ENCODE measurements at regions not wholly inside any gene's neighbourhood (a gene's known extent, or its start where the extent isn't known, plus 50 kb on each side); places are given as distances from the start of the nearest gene placed in this dataset.

DNA sequence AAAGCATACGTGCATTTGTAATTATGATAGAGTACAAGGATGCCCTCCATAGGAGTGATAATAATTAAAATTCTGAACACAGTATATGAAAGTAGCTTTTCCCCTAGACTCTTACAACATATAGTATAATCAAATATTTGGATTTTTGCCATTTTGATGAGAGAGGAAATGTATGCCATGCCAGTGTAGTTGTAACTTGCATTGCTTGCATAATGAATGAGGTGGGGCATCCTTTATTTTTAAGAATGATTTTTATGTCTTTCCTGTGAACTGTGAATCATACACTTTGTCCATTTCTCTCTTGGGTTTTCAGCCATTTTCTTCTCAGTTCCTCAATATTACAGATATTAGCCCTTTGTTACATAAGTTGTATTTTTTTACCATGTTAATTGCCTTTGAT lies 197.5 kb downstream of the SCG2 start:
- DNase-seq = no peak

DNA sequence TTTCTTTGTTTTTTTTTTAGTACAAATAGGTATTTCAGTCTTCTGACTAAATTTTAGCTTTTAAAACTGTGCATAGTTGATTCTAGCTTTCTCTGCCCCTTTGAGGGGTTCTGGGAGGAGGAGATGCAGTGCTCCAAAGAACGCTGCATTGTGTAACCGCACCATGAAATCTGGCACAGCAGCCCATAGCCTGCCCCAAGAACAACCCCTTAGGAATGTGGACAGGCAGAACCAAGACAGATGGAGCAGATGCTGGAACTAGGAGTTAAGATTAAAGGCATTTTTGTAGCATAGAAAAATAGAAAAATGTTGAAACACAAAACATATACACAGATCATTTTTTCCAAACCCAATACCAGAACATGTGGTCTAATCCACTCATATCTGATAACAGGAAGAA lies 187.5 kb downstream of the SCG2 start:
- DNase-seq = no peak

DNA sequence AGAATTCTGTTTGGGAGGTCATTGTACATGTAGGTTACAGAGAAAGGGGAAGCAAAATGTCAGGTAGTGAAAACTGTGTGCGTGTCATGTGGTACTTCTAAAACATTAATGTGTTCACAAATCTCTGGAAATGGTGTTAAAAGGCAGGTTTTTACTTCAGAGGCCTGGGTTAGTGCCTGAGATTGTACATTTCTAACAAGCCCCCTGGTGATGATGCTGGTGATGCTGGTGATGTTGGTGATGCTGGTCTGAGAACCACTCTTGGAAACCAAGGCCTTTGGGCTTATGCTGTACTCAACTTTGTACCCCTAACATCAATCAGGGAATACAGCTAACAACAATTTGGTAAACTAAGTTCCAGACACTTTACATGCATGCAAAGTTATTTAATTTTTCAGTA lies 187.1 kb downstream of the SCG2 start:
- no peak for DNase-seq

DNA sequence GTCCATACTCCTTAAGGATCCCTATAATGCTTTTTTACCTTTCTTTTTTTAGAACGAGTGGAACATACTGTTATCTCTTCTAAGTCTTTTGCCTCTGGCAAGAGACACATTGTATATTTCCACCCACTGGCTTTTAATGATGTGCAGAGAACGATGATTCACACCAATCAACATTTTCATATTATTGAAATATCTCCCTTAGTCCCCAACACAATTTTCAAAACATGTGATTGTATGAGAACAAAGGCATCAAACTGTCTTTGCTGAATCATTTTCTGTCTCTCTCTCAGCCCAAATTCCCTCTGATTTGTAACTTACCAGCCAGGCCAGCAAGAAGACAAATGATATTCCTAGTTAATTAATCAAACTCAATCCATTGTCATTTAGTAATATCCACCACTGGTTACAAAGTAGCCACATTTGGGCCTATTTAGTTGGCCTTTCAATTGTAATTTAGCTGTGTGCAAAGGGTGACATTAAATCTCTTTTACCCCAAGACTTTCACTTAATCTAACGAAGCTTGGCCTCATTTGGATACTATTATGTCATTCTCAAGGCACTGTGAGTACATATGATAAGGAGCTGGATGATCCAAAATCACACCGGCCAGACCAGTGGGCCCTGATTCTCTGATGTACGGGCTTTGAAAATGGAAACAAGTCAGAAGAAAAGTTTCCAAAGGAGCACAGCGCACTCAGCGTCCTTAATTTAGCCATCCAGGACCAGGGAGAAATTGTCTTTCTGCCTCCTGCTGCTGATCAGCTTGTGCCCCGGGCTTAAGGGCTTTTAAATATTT lies 185.1 kb downstream of the SCG2 start:
- no peak for DNase-seq

DNA sequence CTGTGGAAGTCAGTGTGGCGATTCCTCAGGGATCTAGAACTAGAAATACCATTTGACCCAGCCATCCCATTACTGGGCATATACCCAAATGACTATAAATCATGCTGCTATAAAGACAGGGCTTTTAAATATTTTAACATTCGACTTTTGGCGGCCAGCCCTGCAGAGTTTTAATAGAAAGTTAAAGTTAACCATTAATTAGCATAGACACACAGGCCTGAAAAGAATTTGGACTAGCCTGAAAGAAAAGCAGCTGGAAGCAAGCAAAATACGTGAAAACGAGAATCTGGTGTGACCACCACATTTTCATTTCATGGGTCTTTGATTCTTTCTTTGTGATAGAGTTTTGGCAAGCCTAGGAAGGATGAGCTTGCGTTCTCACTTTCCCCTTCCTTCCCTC lies 184.0 kb downstream of the SCG2 start:
- no peak for DNase-seq

DNA sequence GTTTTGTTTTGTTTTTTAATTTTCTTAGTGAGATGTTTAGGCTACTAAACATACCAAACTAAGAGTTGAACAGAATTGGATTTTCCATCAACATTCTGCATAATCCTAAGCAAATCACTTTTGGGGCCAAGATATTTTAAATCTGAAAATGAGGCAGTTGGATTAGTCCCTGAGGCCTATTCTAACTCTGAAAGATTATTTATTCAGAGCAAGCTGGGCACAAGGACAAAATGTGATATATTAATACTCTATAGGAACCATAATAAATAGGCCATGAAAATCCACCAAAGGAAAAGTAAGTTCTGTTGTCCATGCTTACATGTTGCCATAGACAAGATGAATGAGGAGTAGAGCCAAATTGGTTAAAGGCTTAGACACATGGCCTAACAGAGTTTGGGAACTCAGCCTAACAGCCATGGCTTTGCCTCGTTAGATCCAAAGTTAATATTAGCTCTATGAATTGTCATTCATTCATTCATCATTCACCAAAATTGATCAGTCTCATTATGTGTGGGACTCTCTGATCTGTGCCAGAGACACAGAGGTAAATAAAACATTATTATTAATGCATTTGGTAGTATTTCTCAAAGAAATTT lies 183.5 kb downstream of the SCG2 start:
- no peak for DNase-seq

DNA sequence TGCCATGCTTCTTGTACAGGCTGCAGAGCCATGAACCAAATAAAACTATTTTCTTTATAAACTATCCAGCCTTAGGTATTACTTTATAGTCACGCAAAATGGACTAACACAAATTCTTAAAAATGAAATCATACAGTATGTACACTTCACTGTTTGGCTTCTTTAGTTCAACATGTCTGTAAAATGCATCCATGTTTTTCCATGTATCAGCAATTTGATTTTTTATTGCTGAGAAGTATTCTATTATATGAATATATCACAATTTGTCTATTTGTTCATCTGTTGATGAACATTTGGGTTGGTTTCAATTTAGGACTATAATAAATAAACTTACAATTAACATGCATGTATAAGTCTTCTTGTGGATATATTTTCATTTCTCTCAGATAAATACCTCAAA lies 182.1 kb downstream of the SCG2 start:
- no peak for DNase-seq

DNA sequence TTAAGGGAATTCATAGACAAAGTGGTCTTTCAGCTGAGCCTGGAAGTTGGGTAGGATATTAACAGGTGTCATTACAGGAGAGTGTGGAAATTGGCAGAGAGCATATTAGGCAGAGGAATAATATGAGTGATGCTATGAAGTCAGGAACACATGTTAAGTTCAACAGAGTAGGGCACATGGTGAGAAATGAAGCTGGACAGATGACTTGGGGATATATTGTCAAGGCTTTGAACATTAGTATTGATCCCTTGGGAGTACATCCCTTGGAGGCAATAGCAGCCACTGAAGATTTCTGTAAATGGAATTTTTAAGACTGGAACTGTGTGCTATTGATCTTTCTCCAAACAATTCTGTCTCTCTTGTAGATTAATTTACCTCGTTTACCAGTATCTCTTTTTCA lies 170.7 kb downstream of the SCG2 start:
- DNase-seq = no peak

DNA sequence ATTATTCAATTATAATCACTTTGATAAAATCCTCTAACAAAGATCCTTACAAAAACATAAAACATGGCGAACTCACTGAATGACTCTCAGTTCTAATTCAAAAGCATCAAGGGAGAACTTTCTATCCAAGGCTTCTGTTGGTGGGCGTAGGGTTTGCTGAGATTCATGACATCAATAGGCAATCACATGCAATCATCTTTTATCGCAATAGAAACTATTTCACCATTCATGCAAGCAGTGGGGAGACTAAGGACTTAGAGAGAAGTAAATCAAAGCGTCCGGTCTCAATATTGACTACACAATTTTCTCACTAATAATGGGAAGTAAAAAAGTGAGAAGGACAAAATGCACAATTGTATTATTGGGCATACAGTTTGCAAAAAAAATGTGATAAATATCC lies 168.7 kb downstream of the SCG2 start:
- DNase-seq = no peak

DNA sequence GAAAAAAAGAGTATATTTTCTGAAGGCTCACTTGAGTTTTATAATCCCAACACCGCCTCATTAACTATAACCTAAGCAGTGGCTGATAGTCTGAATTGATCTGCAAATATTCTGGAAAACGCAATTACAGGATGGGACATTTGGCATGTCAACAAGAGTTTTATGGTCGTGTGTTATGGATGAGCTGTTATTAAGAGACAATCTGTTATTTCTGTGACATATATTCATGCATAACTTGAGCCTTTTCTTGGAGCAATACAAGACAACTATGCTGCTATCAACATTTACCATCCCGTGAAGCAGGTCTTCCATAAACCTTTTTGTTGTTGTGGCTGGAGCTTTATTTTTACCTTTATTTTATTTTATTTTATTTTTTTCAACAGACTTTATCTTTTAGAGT lies 164.4 kb downstream of the SCG2 start:
- DNase-seq = no peak

DNA sequence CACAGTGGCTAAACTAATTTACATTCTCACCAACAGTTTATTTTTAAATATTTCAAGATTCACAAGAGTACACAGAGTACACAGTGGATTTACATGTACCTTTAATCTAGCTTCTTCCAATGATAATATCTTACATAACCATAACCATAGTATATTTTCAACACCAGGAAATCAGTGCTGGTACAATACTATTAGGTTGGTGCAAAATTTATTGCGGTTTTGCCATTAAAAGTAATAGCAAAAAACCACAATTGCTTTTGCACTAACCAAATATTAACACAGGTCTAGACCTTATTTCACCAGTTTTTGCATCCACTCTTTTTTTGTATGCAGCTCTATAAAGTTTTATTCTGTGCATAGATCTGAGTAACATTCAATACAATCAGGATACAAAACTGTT lies 163.0 kb downstream of the SCG2 start:
- no peak for DNase-seq

DNA sequence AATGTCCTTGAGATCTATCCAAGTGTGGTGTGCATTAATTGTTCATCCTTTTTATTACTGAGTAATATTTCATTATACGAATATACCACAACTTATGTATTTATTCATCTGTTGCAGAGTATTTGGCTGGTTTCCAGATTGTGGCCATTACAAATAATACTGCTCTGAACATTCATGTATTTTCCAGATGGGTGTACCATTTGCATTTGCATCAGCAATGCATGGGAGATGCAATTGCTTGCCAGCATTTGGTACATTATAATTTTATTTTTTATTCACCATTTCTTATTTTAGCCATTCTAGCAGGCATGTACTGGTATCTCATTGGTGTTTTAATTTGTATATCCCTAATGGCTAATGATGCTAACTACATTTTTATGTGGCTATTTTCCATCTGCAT lies 162.4 kb downstream of the SCG2 start:
- DNase-seq = no peak

DNA sequence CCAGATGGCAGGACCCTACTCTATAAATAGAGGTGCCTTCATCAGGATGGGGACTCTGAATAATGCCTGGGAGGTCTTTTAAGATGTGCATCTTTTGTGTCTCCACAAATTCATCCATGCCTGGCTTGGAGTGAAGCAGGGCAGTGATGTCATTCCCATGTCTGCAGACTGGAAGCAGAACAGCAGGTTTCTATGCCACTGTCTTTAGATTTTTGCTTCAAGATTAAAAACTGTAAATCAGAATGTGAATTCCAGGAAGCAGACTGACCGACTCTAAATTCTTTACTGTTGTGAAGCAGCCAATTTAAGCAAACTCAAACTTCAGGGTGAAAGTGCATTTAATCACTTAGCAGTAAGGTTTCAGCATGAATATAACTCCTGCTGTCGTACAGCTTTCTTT lies 159.3 kb downstream of the SCG2 start:
- no peak for DNase-seq

DNA sequence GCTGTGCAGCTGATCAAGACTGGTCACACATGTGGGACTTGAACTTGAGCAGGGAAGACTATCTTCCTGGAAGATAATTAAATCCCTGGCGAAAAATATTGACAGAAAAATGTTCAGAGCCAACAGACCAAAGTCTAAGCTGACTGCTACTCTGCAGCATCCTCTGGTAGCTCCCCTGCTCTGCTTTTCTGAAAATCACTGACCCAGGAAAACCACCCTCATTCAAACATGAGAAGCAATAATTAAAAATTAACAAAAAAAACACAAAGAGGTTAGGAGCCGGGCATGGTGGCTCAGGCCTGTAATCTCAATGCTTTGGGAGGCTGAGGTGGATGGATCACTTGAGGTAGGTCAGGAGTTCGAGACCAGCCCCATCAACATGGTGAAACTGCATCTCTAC lies 151.9 kb downstream of the SCG2 start:
- DNase-seq = no peak

DNA sequence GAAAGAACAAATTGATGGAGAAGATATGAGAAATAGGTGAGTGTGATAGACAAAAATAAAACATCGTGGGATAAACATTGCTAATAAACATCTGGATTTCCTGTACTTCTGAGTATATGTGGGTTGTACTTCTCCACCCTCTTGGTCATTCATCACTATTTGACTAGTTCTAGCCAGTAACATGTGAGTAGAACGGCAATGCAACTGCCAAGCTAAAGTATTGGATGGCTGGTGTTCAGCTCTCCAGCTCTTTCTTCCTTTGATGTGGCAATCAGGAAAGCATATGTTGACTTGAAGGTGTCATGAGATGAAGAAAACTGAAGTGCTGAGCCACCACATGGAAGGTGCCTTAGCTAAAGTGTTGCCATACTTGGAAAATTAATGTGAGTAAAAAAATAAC lies 144.9 kb downstream of the SCG2 start:
- DNase-seq = no peak

DNA sequence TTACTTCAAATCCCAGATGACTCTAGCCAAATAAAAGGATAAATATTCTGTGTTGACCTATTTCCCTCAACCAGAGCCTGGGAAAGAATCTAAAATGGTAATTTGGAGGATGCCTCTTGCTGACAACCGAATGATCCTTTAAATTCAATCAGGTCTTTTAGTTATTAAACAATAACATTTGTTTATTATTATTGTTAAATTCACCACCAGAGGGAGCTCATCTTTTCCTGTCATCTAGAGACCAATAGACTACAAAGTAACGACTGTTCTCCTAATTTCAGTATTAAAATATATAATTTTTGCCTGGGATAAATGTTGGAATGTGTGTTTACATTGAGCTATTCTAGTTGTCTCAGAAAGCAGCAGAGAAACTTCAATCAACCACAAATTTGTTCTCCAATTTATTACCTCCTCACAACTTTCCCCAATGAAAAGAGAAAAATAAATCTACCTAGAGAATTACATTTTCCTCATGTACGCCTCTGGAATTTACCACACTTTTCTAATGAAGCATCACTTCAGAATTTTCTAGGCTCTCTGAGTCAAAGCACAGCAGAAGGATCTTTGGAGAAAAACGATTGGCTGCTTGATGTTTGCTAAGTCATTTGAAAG lies 142.7 kb downstream of the SCG2 start:
- no peak for DNase-seq

DNA sequence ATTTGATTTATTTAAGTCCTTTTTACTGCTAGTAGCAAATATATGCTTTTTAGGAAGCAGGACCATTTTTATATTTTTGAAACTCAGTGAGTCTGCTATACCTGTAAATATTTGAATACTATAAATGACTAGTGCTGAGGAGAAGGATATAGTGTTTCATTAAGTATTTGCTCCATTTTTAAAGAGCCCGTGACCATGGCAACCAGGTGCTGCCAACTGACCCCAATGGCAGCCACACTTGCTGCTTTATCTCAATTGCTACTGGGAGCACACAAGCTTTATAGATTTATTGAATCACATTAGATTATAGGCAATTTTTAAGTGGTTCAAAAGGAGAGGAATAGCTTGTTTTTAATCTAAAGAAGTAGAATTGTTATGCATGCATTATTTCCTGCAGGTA lies 142.0 kb downstream of the SCG2 start:
- no peak for DNase-seq

DNA sequence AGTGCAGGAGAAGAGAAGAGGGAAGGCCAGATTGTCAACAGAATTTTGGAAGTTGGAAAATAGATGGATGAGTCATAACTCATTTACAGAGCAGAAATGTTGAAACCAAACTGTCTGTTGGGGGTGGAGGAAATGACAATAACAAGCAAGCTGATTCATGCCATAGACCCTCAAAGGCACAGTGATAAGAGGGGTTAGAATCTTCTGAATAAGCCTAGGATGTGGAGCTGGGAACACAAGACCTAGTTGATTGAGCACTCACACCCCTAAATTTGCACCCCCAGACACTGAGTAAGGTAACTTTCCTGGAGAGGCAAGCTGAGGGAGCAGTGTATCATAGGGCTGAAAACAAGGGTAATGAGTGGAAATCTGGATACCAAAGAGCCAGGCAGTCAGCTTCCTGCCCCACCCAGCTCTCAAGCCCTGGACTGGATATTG lies 141.4 kb downstream of the SCG2 start:
- DNase-seq = no peak

DNA sequence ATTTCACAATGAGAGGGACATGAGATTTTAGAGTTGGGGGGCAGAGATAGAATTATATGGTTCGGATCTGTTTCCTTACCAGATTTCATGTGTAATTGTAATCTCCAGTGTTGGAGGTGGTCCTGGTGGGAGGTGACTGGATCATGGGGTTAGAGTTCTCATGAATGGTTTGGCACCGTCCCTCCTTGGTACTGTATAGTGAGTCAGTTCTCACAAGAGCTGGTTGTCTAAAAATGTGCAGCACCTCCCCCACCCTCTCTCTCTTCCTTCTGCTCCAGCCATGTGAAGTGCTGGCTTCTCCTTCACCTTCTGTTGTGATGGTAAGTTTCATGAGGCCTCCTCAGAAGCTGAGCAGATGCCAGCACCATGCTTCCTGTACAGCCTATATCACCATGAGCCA lies 138.1 kb downstream of the SCG2 start:
- DNase-seq = no peak

DNA sequence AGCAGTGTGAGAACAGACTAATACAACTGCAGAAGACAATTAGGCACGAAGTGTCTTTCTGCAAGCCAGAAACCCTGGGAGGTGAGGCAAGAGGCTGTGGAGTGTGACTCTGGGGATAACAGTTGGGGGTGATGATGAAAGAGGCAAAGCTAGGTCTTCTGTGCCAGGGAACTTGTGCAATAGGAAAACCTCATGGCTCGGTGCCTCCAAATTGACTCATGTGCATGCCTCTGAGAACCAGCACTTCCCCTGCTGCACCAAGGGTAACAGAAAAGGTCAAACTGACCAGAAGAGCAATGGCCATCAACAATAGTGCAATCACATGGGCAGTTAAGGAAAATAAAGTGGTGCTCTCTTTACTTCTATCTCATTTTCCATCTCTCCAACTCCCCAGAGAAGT lies 136.4 kb downstream of the SCG2 start:
- DNase-seq = no peak

DNA sequence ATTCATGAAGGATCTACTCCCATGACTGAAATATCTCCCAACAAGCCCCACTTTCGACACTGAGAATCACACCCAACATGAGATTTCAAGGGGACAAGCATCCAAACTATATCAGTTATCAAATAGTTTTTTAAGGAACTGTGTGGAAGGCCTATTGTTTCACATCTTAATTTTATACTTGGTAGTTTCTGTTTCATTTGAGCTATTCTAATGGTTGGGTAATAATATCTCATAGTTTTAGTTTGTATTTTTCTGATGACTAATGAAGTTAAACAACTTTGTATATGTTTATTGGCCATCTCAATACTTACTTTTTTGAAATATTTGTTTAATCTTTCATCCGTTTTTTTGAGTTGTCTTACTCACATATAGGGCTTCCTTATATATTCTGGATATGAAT lies 135.0 kb downstream of the SCG2 start:
- no peak for DNase-seq

DNA sequence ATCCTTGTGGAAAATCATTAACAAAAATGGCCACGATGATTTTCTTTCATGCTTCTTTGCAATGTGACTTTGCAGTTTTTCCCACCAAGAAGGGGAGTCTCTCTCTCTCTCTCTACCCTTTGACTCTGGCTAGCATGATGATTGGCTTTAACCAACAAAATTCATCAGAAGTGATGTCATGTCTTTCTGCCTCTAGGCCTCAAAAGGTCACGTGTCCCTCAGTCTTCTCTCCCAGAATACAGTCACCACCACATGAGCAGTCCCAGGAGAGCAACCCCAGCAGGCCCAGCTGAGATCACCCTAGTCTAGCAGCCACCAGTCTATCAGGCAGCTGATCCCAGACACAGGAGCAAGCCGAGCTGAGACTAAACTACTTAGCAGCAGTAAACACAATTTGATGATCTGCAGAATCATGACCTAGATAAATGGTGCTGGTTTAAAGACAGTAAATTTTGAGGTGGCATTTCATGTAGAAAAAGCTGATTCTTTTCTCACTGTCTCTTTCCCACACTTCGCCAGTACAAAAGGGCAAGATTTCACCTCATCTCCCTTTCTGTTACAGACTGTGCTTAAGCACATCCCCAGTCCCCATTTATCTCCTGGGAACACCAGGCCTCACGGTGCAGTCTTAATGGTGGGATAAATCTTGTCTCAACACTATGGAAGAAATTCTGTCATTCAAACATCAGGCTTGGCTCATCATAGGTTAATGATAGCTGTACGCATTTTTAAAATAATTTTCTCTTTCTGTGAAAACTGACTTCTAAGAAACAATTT lies 132.7 kb downstream of the SCG2 start:
- no peak for DNase-seq

DNA sequence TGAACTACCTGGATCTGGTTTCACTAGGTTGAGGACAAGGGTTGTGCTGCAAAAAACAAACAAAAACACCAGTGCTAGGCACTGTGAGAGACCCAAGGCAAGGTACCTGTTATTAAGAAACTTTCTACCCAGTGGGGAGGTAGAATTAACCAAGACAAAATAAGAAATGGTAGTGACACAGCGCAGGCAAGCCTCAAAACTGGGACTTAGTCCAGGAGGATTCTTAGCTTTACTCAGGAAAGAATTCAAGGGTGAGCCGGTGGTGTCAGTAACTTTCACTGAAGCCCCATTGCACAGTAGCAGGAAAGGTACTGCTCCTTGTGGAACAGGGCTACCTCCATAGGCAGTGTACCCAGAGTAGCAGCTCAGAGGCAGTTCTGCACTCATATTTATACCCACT lies 131.6 kb downstream of the SCG2 start:
- no peak for DNase-seq

DNA sequence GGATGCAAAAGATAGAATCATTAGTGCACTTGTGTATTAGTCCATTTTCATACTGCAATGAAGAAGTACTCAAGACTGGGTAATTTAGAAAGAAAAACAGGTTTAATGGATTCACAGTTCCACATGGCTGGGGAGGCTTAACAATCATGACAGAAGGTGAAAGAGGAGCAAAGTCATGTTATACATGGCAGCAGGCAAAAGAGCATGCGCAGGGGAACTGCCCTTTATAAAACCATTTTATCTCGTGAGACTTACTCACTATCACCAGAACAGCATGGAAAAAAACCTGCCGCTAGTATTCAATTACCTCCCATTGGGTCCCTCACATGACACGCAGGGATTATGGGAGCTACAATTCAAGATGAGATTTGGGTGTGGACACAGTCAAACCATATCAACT lies 129.4 kb downstream of the SCG2 start:
- no peak for DNase-seq

All from activated CD4-positive, alpha-beta T cell treated with anti-CD3 and anti-CD28 coated beads, Interleukin-2, amount 50 U/mL, for 48 hours (primary cell).